HepG2 (cell line): ENCODE measurements at regions not wholly inside any gene's neighbourhood (a gene's known extent, or its start where the extent isn't known, plus 50 kb on each side); places are given as distances from the start of the nearest gene placed in this dataset.

ENCODE experiments used
- ATAC-seq: fragments of 200-7000 bp; cut with Tn5 transposase; 3 replicates; pipeline ENCODE4 v1.9.1; 2020; ENCODE audit warnings: mild to moderate bottlenecking, moderate library complexity
- BruUV-seq: library from RNA; stranded (reverse); fragments of 400-500 nt; replicated peaks from 2 replicates; lab custom pipeline; 2021; lab: Mats Ljungman, UMichigan
- CTCF ChIA-PET: fragments of 300-600 bp; formaldehyde crosslinking; extraction: SDS; loops from one replicate; lab custom pipeline; 2021; ENCODE audit warnings: low total read pairs, inconsistent platforms, low intra/inter-chr PET ratio; lab: Yijun Ruan, JAX
- POLR2A ChIA-PET: fragments of 350-600 bp; sonication (Branson Sonifier 250); formaldehyde crosslinking; loops from one replicate; lab custom pipeline; 2020; ENCODE audit warnings: antibody characterized with exemption, inconsistent platforms; lab: Yijun Ruan, JAX
- DNase-seq: peaks from one replicate; pipeline ENCODE4 v3.0.0-alpha.2; 2015; ENCODE audit warnings: low spot score
- FAIRE-seq: peaks from 3 replicates; lab custom pipeline; 2011; peaks lifted over from hg19 to GRCh38; lab: Jason Lieb, UNC
- H2AFZ ChIP-seq: one replicate; pipeline ENCODE4 v1.6.1; 2011; ENCODE audit warnings: low read length, inconsistent platforms
- H3K27ac ChIP-seq: fragments of 300-600 bp; 3 replicates; pipeline ENCODE4 v1.8.0; 2011; ENCODE audit warnings: mixed run types, mild to moderate bottlenecking, mixed read lengths, low read length, inconsistent platforms; ENCODE audit not compliant: insufficient read depth; ENCODE audit errors: extremely low read length
- H3K27me3 ChIP-seq, 2 experiments: fragments of 200-600 bp in 1 of 2; 2 replicates in 1 of 2; 3 replicates in 1 of 2; pipeline versions ENCODE4 v1.6.0 to v1.8.0; 2011; ENCODE audit warnings: low read length in 2 of 2, mild to moderate bottlenecking in 2 of 2, moderate library complexity in 2 of 2, inconsistent platforms in 1 of 2; ENCODE audit not compliant: insufficient read depth in 2 of 2, control insufficient read depth in 1 of 2
- H3K36me3 ChIP-seq, 2 experiments: fragments of 200-600 bp in 1 of 2; replicated peaks in 1 of 2; 2 replicates in 1 of 2; 3 replicates in 1 of 2; pipeline versions ENCODE4 v1.5.1 to v1.8.0; 2011; ENCODE audit warnings: low read length in 2 of 2, inconsistent platforms in 1 of 2; ENCODE audit not compliant: insufficient read depth in 2 of 2, control insufficient read depth in 1 of 2
- H3K4me1 ChIP-seq: 2 replicates; pipeline ENCODE4 v1.5.1; 2012; ENCODE audit warnings: low read length, inconsistent platforms; ENCODE audit not compliant: insufficient read depth
- H3K4me2 ChIP-seq: 2 replicates; pipeline ENCODE4 v1.6.0; 2011; ENCODE audit warnings: low read depth, low read length, inconsistent platforms
- H3K4me3 ChIP-seq, 3 experiments: fragments of 200-600 bp in 1 of 3; sonication (generic), shearing (Covaris generic) in 1 of 3; replicated peaks in 1 of 3; 2 replicates each; pipeline ENCODE4 v1.5.1; 2011 to 2016; ENCODE audit warnings: low read length in 3 of 3, inconsistent platforms in 2 of 3, low read depth in 2 of 3, mild to moderate bottlenecking in 2 of 3, control low read depth in 1 of 3, mixed read lengths in 1 of 3; ENCODE audit not compliant: insufficient read depth in 1 of 3
- H3K79me2 ChIP-seq: one replicate; pipeline ENCODE4 v1.6.1; 2011; ENCODE audit warnings: low read length, inconsistent platforms; ENCODE audit not compliant: insufficient read depth
- H3K9ac ChIP-seq: 2 replicates; pipeline ENCODE4 v1.6.0; 2011; ENCODE audit warnings: mild to moderate bottlenecking, low read depth, low read length, inconsistent platforms; ENCODE audit not compliant: insufficient read depth
- H3K9me3 ChIP-seq: 2 replicates; pipeline ENCODE4 v1.5.1; 2012; ENCODE audit warnings: mild to moderate bottlenecking, low read length
- H4K20me1 ChIP-seq: 2 replicates; pipeline ENCODE4 v1.6.0; 2011; ENCODE audit warnings: inconsistent platforms, mild to moderate bottlenecking, low read length, moderate library complexity; ENCODE audit not compliant: insufficient read depth
- AGO1 ChIP-seq: fragments of 200-400 bp; formaldehyde crosslinking; IDR thresholded peaks from 2 replicates; pipeline ENCODE4 v1.6.1; 2017; ENCODE audit warnings: mild to moderate bottlenecking, low read depth, low read length, moderate library complexity; ENCODE audit not compliant: poor library complexity, severe bottlenecking
- AHDC1 ChIP-seq: sonication (generic); formaldehyde crosslinking; IDR thresholded peaks from 2 replicates; pipeline ENCODE4 v1.5.1; 2020; ENCODE audit warnings: mild to moderate bottlenecking, missing genetic modification reagents, borderline replicate concordance
- IRX3 ChIP-seq: sonication (generic); formaldehyde crosslinking; IDR thresholded peaks from 2 replicates; pipeline ENCODE4 v1.8.1; 2023; ENCODE audit warnings: mild to moderate bottlenecking, low read depth, missing genetic modification reagents, borderline replicate concordance
- MXI1 ChIP-seq: IDR thresholded peaks from 3 replicates; pipeline ENCODE4 v1.6.1; 2012; ENCODE audit warnings: low read depth, low read length, inconsistent platforms, borderline replicate concordance
- ZBTB38 ChIP-seq: sonication (generic); formaldehyde crosslinking; IDR thresholded peaks from 2 replicates; pipeline ENCODE4 v1.5.1; 2020; ENCODE audit warnings: mild to moderate bottlenecking, missing genetic modification reagents
- ZEB1 ChIP-seq: IDR thresholded peaks from 2 replicates; pipeline ENCODE4 v1.6.1; 2012; ENCODE audit warnings: mild to moderate bottlenecking, low read depth, inconsistent platforms; ENCODE audit not compliant: insufficient replicate concordance
- ZNF75D ChIP-seq: sonication (generic); formaldehyde crosslinking; IDR thresholded peaks from 2 replicates; pipeline ENCODE4 v1.8.1; 2023; ENCODE audit warnings: missing genetic modification reagents, mild to moderate bottlenecking, borderline replicate concordance
- WGBS: methylation state at CpG from one replicate; pipeline ENCODE4 v1.1.6; 2017; ENCODE audit warnings: low lambda C conversion rate; 5-methylcytosine and 5-hydroxymethylcytosine counted together
- in situ Hi-C: cut with HindIII; loops from 2 replicates; pipeline ENCODE4 v1.10.0; 2017; ENCODE audit warnings: low pct_unique_long_range_greater_than_20kb; ENCODE audit not compliant: extremely low pct_ligation_motif_present
- intact Hi-C: fragments of 100-400 bp; cut with micrococcal nuclease; formaldehyde crosslinking; loops from one replicate; pipeline ENCODE4 v1.10.0; 2022; ENCODE audit not compliant: unreplicated experiment

GRCh38 chr11:29627541-29627940 is 389.3 kb downstream of the KCNA4 start:
- no peak for DNase-seq
- Histone ChIP-seq H3K4me1 (no peaks in the 10 kb centered on the region), H3K4me2 (no peak overlapping the region), H3K9ac (no peak overlapping the region), H3K4me3 (no peak overlapping the region), H3K79me2 (no peaks in the 10 kb centered on the region), H3K27ac (no peak overlapping the region), H3K27me3 (no peaks in the 10 kb centered on the region), H3K36me3 (no peaks in the 10 kb centered on the region), H4K20me1 (no peaks in the 10 kb centered on the region), H3K9me3 (peaks cover 54% of the 10 kb centered on the region; the same call in 1 of the 2 replicates), H2AFZ (no peak overlapping the region)
- no peak for FAIRE-seq
- in situ Hi-C loops: no loop called here
- WGBS: 0% methylated on average over 1 of the region's 1 CpG
- ChIA-PET CTCF (no interaction called here), POLR2A (no interaction called here)
- intact Hi-C loops: no loop called here
- no peak for ATAC-seq
- BruUV-seq: no TSS peak
- TF ChIP-seq ZNF75D (CRISPR knock-in tag) (no peak), AHDC1 (CRISPR knock-in tag) (no peak), IRX3 (no peak), ZBTB38 (CRISPR knock-in tag) (no peak), AGO1 (no peak), MXI1 (no peak), ZEB1 (no peak)
